ENCODE measurements at regions not wholly inside any gene's neighbourhood (a gene's known extent, or its start where the extent isn't known, plus 50 kb on each side); places are given as distances from the start of the nearest gene placed in this dataset.

GRCh38 chr13:84132491-84132890 is 250.2 kb upstream of the SLITRK1 start:
- TF ChIP-seq POLR2AphosphoS5 (IDR thresholded peaks at IDR 0.05; ENCODE audit: low read depth, low read length) (no peak), SP1 (IDR thresholded peaks at IDR 0.05; ENCODE audit: low read depth) (no peak), POLR2A (IDR thresholded peaks at IDR 0.05; ENCODE audit: borderline replicate concordance, extremely low read depth, insufficient read depth, insufficient read length) (no peak), CTCF (IDR thresholded peaks at IDR 0.05 in 2 of 3, conservative IDR thresholded peaks at IDR 0.05 in 1 of 3; ENCODE audit: borderline replicate concordance in 1 of 3, insufficient read depth in 1 of 3, low read depth in 2 of 3, low read length in 2 of 3) (no peak), EZH2 (IDR thresholded peaks at IDR 0.05) (no peak), CEBPB (IDR thresholded peaks at IDR 0.05; ENCODE audit: low read depth) (no peak), TCF7L2 (IDR thresholded peaks at IDR 0.05; ENCODE audit: borderline replicate concordance, extremely low read depth, insufficient read depth, insufficient read length) (no peak), SIN3A (IDR thresholded peaks at IDR 0.05; ENCODE audit: low read depth) (no peak), ATF3 (IDR thresholded peaks at IDR 0.05) (no peak), SRF (IDR thresholded peaks at IDR 0.05; ENCODE audit: low read depth) (no peak)
- TF ChIP-seq, protein P1, sequence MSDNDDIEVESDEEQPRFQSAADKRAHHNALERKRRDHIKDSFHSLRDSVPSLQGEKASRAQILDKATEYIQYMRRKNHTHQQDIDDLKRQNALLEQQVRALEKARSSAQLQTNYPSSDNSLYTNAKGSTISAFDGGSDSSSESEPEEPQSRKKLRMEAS (IDR thresholded peaks at IDR 0.05), result no peak

Data from HCT116 (cell line).